BJ (cell line): ENCODE measurements at regions not wholly inside any gene's neighbourhood (a gene's known extent, or its start where the extent isn't known, plus 50 kb on each side); places are given as distances from the start of the nearest gene placed in this dataset.

Source experiments
- CTCF ChIA-PET: fragments of 350-600 bp; formaldehyde crosslinking; extraction: SDS; loops from one replicate; lab custom pipeline; 2021; ENCODE audit warnings: antibody characterized with exemption, inconsistent platforms; lab: Yijun Ruan, JAX
- POLR2A ChIA-PET: fragments of 300-600 bp; sonication (Branson Sonifier 250); formaldehyde crosslinking; extraction: SDS; loops from one replicate; lab custom pipeline; 2021; ENCODE audit warnings: antibody characterized with exemption; lab: Charles Lee
- DNase-seq: peaks from one replicate; pipeline ENCODE4 v3.0.0-alpha.2; 2011; ENCODE audit warnings: low read depth
- H3K27me3 ChIP-seq: 2 replicates; pipeline ENCODE4 v1.6.0; 2011; ENCODE audit warnings: low read length; ENCODE audit not compliant: control insufficient read depth, insufficient read depth
- H3K36me3 ChIP-seq: 2 replicates; pipeline ENCODE4 v1.5.1; 2011; ENCODE audit warnings: low read length; ENCODE audit not compliant: control insufficient read depth, insufficient read depth
- H3K4me3 ChIP-seq: 2 replicates; pipeline ENCODE4 v1.5.1; 2011; ENCODE audit warnings: low read depth, mild to moderate bottlenecking, control low read depth, low read length
- CTCF ChIP-seq: IDR thresholded peaks from 2 replicates; pipeline ENCODE4 v1.5.1; 2011; ENCODE audit warnings: low read depth, mild to moderate bottlenecking, control low read depth, inconsistent platforms, low read length, moderate library complexity; ENCODE audit not compliant: insufficient read depth

GRCh38 chr11:130653838-130654636, 205.6 kb downstream of the ADAMTS15 start:
- no peak for TF ChIP-seq CTCF
- CTCF ChIA-PET: interaction anchor here (0.6 to 2.0 kb wide), 4 partner anchors 12 to 1495 kb away, joined by 3 to 7 read pairs (median 5); no protein-coding TSS in a partner anchor
- no peak for DNase-seq
- no peaks in the 10 kb centered on the region for H3K36me3 ChIP-seq
- no peaks in the 10 kb centered on the region for H3K27me3 ChIP-seq
- POLR2A ChIA-PET: no interaction called here
- H3K4me3 ChIP-seq: no peak overlapping the region

GRCh38 chr11:130655300-130655699, 206.9 kb downstream of the ADAMTS15 start:
- Histone ChIP-seq H3K36me3 (no peaks in the 10 kb centered on the region), H3K27me3 (no peaks in the 10 kb centered on the region), H3K4me3 (no peak overlapping the region)
- TF ChIP-seq CTCF: no peak
- CTCF ChIA-PET: no interaction called here
- no peak for DNase-seq
- POLR2A ChIA-PET: no interaction called here

- POLR2A ChIA-PET: no interaction called here
- no peak for DNase-seq
- CTCF ChIA-PET: interaction anchor here (1.1 to 1.7 kb wide), 4 partner anchors 10 to 195 kb away, joined by 3 to 7 read pairs (median 6); no protein-coding TSS in a partner anchor
- TF ChIP-seq CTCF: peak; percentile 34
- no peaks in the 10 kb centered on the region for H3K27me3 ChIP-seq
- no peaks in the 10 kb centered on the region for H3K36me3 ChIP-seq
- H3K4me3 ChIP-seq: no peak overlapping the region
Observed at GRCh38 chr11:130666781-130667251, 218.4 kb downstream of the ADAMTS15 start.

- ChIA-PET POLR2A (no interaction called here), CTCF (interaction anchor here (0.6 to 1.5 kb wide), 2 partner anchors 122 to 233 kb away, joined by 3 to 6 read pairs; no protein-coding TSS in a partner anchor)
- no peaks in the 10 kb centered on the region for H3K27me3 ChIP-seq
- TF ChIP-seq CTCF: no peak
- no peaks in the 10 kb centered on the region for H3K36me3 ChIP-seq
- H3K4me3 ChIP-seq: no peak overlapping the region
- DNase-seq: no peak
Observed at GRCh38 chr11:130668751-130669150, 220.3 kb downstream of the ADAMTS15 start.

- no peak for DNase-seq
- no peak overlapping the region for H3K4me3 ChIP-seq
- no peak for TF ChIP-seq CTCF
- CTCF ChIA-PET: interaction anchor here (0.9 kb wide), 1 partner anchor 182 kb away, joined by 3 read pairs; no protein-coding TSS in a partner anchor
- H3K27me3 ChIP-seq: no peaks in the 10 kb centered on the region
- POLR2A ChIA-PET: no interaction called here
- no peaks in the 10 kb centered on the region for H3K36me3 ChIP-seq
Observed at GRCh38 chr11:130670200-130670599, 221.8 kb downstream of the ADAMTS15 start.
